Midbrain (tissue), 1 donor: ENCODE measurements at regions not wholly inside any gene's neighbourhood (a gene's known extent, or its start where the extent isn't known, plus 50 kb on each side); places are given as distances from the start of the nearest gene placed in this dataset.

Experiments
- DNase-seq: peaks from one replicate; lab custom pipeline; 2025; lab: John Stamatoyannopoulos, UW

GRCh38 chrX:38856670-38857265 is 55.5 kb downstream of the MID1IP1 start:
- DNase-seq: no peak

DNA sequence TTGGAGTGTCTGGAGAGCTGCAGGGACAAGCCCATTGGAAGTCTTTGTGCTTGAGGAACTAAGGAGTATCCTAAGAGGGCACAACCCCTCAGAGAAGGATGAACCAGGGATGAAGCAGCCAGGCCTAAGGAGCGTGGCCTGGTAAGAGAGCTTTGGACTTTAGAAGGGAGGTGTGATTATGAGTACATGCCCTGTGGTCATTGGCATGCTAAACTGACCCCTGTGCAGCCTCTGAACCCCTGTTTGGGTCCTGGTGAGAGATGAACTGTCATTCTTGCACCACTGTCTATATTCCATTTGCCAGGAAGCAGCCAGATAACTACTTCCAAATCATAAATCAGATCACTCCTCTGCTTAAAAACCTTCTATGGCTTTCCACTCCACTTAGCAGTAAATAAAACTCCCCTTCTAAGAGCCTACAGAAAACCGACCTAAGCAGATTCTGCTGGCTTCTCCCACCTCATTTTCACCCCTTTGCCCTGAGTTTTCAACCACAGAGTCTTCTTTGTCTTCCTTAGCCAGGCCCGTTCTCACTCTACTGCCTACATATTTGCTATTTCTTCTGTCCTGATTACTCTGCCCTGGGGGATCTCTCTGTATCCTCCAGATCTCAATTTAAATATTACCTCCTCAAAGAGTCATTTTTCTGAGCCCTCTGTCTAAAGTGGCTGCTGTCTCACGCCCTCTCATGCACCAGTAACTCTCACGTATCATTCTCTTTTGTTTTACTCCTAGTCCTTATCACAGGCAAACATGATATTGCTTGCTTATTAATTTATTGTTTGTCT is 56.7 kb downstream of the MID1IP1 start:
- DNase-seq: no peak

DNA sequence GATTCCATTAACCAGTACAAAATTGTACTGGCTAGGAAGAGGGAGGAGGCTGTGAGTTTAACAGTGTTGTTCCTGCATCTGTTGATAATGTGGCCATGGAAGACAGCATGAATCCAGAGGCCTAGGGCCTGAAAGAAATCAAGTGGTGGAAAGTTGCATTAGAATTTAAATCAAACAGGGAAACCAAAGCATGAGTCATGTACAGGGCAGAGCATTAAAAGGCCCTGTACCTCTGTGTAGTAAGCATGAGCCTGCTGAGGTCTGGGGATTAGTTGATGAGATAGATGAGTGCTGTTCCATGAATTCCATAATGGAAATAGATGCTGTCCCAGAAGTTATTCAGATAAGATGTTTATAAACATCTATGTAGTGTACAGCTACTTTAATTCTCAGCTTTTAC is 58.3 kb downstream of the MID1IP1 start:
- no peak for DNase-seq

DNA sequence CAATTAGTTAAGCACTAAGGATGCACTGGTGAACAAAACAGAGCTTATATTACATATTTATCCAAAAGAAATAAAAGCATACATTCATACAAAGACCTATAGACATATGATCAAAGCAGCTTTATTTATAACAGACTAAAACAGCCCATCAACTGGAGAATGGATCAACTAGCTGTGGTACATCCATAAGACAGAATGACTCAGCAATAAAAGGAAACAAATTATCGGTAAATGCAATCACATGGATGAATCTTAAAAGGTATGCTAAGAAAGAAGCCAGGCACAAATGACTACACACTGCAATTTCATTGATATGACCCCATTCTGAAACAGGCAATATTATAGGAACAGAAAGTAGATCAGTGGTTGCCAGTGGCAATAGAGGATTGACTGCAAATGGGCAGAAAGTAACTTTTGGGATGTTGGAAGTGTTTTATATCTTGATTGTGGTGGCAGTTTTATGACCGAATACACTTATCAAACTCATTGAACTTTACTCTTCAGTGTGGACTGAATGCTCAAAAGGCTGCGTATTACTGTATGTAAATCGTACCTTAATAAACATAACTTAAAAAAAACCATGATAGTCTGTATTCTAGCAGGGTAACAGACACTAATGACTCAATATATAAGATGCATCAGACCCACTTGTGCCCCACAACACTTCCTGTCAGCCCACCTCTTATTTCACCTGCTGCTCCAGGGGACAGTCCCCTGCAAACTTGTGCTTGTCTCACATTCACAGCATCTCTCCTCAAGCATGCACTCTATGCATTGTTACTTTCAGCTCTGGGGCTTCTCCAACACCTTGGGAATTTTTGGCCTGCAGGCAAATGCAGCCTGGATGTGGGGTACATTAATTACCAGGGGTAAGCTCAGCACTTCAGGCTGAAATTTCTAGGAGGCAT is 59.1 kb downstream of the MID1IP1 start:
- no peak for DNase-seq

DNA sequence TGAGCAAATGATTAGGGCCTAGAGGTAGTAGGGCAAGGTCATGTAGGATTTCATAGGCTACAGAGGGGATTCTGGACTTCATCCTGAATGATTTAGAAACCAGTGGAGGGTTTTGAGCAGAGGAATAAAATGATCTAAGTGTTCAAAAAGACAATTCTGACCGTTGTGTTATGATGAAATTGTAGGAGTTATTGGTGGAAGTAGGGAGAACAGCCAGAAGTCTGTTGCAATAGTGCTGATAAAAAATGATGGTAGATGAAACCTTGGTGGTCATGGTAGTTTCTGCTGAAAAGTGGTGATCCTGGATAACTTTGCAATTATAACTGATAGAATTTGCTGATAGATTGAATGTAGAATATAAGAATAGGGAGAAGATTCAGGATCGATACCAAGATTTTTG is 60.2 kb downstream of the MID1IP1 start:
- DNase-seq: no peak

- no peak for DNase-seq
Observed at GRCh38 chrX:38862100-38862499, 60.8 kb downstream of the MID1IP1 start.

DNA sequence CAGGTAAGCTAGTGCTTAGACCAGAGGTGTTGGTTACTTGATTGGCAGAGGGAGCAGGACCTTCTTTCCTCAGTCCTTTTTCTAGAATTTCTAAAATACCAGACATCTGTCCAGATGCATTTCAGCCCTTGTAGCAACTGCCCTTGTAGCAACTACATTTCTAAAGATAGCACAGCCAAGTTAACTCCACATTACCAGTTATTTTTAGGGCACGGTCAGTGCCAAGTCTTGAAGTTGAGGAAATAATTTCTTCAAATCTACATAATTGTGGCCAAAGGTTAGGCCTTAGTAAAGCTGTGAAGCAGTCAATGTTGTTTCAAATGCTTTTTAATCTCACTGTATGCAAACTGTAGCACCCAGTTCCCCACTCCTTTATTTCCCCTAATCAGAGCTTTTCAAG is 62.9 kb downstream of the MID1IP1 start:
- no peak for DNase-seq

DNA sequence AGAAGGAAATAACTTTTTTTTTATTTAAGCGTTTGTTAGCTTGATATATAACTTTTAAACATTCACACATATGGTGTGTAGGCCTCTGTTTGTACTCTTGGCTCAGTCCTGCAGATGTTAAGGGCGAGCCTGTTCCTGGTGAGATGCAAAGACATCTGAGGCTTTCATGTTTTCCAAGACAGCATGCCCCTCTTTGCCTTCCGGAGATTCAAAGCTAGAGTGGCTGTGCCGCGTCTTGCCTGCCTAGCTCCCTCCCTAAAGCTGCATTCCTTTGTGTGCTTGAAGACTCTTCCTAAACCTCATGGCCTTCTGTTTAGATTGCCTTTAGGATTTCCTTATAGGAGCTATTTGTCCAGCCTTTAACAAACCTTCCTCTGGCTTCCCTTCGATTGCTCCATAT is 67.1 kb downstream of the MID1IP1 start:
- DNase-seq: no peak

DNA sequence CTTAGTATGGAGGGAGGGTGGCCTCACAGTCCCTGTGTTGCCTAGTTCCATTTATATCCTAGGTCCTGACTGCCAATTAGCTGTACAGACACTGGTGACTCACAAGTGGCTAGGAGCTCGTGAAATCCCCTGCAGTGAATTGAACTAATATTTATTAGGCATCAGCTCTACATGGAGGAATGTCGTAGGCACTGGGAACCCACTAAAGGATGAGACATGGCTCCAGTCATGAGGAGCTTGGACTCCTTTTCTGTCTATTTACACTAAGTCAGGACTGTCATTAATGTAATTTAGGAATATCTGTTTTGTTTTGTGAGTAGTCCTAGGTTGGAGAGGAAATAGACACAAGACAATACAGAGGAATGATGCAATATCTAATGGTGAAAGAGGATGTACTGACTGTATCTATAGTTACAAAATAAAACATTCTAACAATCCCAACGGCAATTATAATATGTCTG is 67.7 kb downstream of the MID1IP1 start:
- no peak for DNase-seq

- DNase-seq: no peak
Observed at GRCh38 chrX:38870361-38870895, 69.2 kb downstream of the MID1IP1 start.

DNA sequence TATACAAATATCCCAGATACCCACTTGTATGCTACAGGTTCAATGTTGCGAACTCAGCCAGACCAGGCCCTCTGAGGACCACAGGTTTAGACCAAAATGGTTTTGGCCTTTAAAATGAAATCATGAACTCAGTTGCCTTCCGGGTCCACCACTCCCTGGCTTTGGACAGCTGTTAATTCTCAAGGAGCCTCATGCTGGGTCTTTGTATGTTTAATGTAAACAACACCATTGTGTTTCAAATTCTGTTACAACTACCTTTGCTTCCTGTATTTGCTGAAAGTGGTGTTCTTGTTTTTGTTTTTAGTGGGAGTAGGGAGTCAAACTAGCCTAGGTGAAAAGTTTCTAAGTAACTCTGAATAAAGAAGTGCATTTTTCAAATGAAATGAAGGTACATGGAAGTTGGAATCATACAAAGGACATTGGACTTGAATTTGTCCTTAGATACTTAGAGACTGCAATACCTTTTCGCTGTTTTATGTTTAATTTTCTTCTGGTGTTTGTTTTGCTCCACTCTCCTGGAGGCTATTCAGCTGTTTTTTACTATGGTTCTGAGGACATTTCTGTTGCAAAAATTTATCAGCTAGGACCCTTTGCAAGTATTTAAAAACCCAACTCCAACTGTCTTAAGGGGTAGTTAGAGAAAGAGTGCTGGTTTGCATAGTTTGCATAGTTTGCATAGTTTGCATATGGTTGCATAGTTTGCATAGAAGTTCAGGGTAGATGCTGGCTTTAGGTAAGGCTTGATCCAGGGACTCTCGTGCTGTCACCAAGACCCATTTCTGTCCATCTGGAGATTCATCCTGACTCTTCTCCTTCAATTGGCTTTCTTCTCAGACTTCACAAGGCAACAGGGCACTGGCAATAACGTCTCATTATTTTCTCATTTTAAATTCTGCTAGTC is 70.1 kb downstream of the MID1IP1 start:
- no peak for DNase-seq

DNA sequence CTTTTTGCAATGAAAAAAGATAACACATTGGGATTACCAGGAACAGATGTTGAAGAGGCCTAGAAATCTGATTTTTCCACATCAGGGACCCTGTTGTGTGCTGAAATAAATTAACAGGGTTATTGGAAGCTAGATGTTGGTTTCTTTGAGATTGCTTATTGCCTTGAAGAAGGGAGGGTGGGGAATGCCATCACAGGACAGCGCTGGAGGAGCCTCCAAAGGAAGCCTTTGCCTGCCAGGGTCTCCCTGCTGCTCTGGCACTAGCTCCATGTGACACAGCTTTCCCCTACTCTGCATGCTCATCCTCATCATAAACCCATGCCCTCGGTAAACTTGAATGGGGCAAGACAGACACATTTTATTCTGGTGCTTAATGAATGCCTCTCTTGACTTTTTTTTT is 76.1 kb downstream of the MID1IP1 start:
- no peak for DNase-seq

DNA sequence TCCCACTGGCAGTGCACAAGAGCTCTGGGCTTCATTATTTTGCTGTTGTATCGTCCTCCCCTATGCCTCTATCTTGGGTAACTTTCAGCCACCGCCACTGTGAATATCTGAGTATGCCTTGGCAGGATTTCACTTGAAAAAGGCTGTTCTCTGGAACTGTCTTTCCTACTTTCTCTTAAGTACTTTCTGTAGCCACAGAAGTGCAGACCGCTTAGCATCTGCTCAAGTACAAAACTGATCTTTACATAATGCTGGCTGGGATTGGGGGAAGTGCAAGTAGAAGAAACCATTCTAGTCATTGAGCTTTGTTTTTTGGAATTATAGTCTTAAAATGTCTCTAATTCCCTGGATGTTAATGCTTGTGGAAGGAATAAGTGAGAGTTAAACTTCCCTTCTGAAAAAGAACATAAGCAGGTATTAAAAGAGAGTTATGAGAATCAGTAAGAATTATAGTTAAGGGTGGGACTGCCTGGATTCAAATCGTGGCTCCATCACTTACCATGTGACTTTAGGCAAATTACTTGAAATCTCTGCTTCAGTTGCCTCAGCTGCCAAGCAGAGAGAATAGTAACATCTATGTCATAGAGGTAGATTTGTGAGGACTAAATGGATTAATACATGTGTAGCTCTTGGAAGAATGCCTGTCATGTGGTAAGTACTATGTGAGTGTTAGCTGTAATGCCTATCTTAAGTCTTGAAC is 77.5 kb downstream of the MID1IP1 start:
- no peak for DNase-seq

DNA sequence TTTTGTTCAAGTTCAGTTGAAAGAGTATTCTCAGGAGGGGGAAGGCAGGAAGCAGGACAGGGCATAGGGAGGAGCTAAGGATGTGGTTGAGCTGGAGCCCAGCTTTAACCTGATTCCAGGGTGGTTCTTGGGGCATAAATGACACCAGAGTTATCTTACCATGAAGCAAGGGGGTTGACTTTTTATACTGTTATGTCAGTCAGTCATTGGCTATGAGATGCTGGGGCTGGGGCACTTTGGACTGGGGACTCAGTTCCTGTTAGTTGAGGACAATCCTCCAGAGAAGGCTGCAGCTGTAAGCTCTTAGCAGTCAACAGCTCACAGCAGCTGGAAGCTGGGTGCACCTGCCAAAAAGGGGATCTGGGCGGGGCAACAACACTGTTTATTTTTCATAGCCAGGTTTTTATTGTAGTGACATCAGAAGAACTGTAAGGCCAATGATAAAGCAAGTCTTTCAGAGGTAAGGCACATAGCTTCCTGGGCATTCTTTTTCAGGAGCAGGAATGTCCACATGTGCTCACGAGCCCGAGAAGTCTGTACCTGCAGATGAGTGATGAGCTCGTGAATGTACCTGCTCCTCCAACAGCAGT is 78.5 kb downstream of the MID1IP1 start:
- DNase-seq: no peak

DNA sequence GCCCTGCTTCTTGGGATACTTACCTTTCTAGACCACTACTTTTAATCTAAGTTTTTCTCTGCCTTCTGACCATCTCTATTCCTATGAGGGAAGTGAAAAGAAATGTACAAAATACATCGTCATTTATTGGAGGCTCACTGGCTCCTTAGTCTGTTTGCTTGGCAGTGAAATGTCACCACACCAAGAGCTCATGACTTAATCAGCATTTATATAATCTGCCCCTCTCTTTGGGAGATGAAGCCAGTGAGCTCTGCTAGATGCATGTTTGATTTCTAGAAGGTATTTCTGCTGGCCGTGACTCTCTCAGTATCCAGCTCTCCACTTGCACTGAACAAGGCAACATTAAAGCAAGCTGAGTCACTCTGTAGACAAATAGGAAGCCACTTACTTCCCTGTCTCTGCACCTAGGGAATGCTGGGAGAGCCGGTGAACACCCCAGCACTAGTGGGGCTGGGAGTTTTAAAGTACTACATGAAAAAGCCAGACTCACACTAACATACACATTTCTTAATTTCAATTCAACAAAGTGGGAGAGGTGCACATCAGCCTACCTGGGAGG is 79.1 kb downstream of the MID1IP1 start:
- no peak for DNase-seq

GRCh38 chrX:38881066-38881465 is 79.8 kb downstream of the MID1IP1 start:
- DNase-seq: no peak

GRCh38 chrX:38881727-38882126 is 80.5 kb downstream of the MID1IP1 start:
- DNase-seq: no peak

DNA sequence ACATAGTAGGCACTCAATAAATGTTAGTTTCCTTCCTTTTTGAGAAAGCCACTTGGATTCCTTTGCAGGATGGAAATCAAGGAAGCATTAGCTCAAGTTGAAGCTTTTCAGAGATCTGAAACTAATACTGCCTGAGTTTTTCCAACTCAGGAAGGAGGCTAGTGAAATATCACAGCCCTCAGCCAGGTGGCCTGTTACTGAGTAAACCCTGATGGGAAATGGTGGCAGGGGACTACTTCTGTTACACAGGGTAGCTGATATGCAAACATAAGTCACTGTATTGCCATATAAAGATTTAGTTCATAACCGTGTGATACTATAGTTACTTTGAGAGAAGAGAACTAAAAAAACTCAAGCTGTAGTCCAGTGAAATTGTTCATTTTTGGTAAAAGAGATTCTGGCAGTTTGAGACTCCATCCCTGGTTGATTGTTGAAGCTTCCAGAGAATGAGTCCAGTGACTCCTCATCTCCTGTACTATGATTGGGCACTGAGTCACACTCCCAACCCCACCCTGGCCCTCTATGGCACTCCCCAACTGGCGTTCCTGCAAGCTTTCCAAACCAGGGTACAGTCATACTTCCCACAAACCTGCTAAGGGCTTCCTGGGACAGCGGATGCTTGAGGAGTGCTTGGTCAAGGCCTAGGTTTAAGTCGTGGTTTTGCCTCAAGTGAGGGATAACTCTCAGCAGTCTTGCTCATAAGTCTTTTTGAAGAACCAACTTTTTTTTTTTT is 81.8 kb downstream of the MID1IP1 start:
- DNase-seq: no peak

- DNase-seq: no peak
Observed at GRCh38 chrX:38886112-38886511, 84.9 kb downstream of the MID1IP1 start.
